Astrocyte (in vitro differentiated cells and primary cell): ENCODE measurements at regions not wholly inside any gene's neighbourhood (a gene's known extent, or its start where the extent isn't known, plus 50 kb on each side); places are given as distances from the start of the nearest gene placed in this dataset.

Experiments used
- EZH2 ChIP-seq: IDR thresholded peaks from 2 replicates; pipeline ENCODE4 v1.6.1; 2012; ENCODE audit warnings: mild to moderate bottlenecking, low read length, inconsistent platforms; ENCODE audit not compliant: insufficient read depth
- TF ChIP-seq, protein P1 (sequence below): IDR thresholded peaks from 2 replicates; pipeline ENCODE4 v1.5.1; 2011; ENCODE audit warnings: low read depth, mild to moderate bottlenecking, inconsistent platforms, low read length, moderate library complexity; ENCODE audit not compliant: insufficient read depth

DNA sequence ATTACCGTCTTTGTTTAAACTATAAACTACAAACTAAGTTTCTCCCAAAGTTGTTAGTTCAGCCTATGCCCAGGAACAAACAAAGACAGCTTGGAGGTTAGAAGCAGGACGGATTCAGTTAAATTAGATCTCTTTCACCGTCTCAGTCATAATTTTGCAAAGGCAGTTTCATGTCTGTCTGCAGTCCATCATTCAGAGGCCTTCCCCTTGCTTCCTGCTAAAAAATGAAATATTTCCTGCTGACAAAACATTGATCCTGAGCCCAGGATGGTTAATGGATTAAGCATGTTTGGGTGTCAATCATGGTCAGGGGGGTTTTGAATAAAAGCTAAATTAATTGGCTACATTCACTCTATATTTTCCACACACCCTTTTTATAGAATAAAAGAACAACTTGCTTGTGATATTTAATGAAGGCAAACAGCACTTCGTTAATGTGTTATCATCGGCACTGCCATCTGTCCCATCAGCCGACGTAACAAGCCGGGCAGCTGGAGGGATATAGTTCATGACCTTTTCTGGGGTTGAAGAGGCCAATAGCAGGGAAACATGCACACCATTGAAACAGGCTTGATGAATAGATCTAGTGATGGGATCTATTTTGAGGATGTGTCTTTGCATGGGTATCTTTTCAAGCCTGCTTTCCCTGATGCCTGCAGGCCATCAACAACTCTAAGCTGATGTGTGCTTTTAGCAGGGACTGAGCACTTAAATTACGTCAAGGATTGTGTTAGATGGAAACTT is 521.3 kb upstream of the TMEM132C start:
- TF ChIP-seq, protein P1, sequence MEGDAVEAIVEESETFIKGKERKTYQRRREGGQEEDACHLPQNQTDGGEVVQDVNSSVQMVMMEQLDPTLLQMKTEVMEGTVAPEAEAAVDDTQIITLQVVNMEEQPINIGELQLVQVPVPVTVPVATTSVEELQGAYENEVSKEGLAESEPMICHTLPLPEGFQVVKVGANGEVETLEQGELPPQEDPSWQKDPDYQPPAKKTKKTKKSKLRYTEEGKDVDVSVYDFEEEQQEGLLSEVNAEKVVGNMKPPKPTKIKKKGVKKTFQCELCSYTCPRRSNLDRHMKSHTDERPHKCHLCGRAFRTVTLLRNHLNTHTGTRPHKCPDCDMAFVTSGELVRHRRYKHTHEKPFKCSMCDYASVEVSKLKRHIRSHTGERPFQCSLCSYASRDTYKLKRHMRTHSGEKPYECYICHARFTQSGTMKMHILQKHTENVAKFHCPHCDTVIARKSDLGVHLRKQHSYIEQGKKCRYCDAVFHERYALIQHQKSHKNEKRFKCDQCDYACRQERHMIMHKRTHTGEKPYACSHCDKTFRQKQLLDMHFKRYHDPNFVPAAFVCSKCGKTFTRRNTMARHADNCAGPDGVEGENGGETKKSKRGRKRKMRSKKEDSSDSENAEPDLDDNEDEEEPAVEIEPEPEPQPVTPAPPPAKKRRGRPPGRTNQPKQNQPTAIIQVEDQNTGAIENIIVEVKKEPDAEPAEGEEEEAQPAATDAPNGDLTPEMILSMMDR = no peak
- no peak for TF ChIP-seq EZH2
